H7 (cell line): ENCODE measurements at regions not wholly inside any gene's neighbourhood (a gene's known extent, or its start where the extent isn't known, plus 50 kb on each side); places are given as distances from the start of the nearest gene placed in this dataset.

Experiments
- DNase-seq: peaks from one replicate; pipeline ENCODE4 v3.0.0; 2012
- H3K27me3 ChIP-seq: 2 replicates; pipeline ENCODE4 v1.6.0; 2011; ENCODE audit warnings: mild to moderate bottlenecking, low read length; ENCODE audit not compliant: control insufficient read depth, insufficient read depth
- H3K36me3 ChIP-seq: replicated peaks from 2 replicates; pipeline ENCODE4 v1.5.1; 2011; ENCODE audit warnings: low read length; ENCODE audit not compliant: control insufficient read depth, insufficient read depth
- H3K4me3 ChIP-seq: 2 replicates; pipeline ENCODE4 v1.5.1; 2011; ENCODE audit warnings: low read depth, mild to moderate bottlenecking, control low read depth, low read length, moderate library complexity; ENCODE audit not compliant: insufficient read depth

- H3K27me3 ChIP-seq, result no peaks in the 10 kb centered on the region
- no peak for DNase-seq
- H3K4me3 ChIP-seq, result no peak overlapping the region
- no peaks in the 10 kb centered on the region for H3K36me3 ChIP-seq
Observed at GRCh38 chr15:62781081-62781497, 261.5 kb upstream of the TPM1 start.

GRCh38 chr15:62782071-62782841 lies 260.3 kb upstream of the TPM1 start:
- H3K36me3 ChIP-seq, result no peaks in the 10 kb centered on the region
- H3K4me3 ChIP-seq, result no peak overlapping the region
- DNase-seq, result peak; percentile 78
- no peaks in the 10 kb centered on the region for H3K27me3 ChIP-seq

- Histone ChIP-seq H3K4me3 (no peak overlapping the region), H3K36me3 (no peaks in the 10 kb centered on the region), H3K27me3 (no peaks in the 10 kb centered on the region)
- DNase-seq, result no peak
Observed at GRCh38 chr15:62782896-62783295, 259.7 kb upstream of the TPM1 start.

GRCh38 chr15:62783303-62783957 lies 259.1 kb upstream of the TPM1 start:
- no peak for DNase-seq
- no peak overlapping the region for H3K4me3 ChIP-seq

GRCh38 chr15:62785881-62786828 lies 256.4 kb upstream of the TPM1 start:
- Histone ChIP-seq H3K36me3 (no peaks in the 10 kb centered on the region), H3K27me3 (no peaks in the 10 kb centered on the region), H3K4me3 (no peak overlapping the region)
- DNase-seq, result no peak

More at GRCh38 chr15:62783303-62783957, 259.1 kb upstream of the TPM1 start:
- H3K27me3 ChIP-seq, result no peaks in the 10 kb centered on the region
- H3K36me3 ChIP-seq, result no peaks in the 10 kb centered on the region

- no peaks in the 10 kb centered on the region for H3K27me3 ChIP-seq
- no peak overlapping the region for H3K4me3 ChIP-seq
- no peak for DNase-seq
- no peaks in the 10 kb centered on the region for H3K36me3 ChIP-seq
Observed at GRCh38 chr15:62787401-62787800, 255.1 kb upstream of the TPM1 start.

GRCh38 chr15:62788224-62788623 lies 254.3 kb upstream of the TPM1 start:
- no peaks in the 10 kb centered on the region for H3K36me3 ChIP-seq
- DNase-seq, result no peak
- no peak overlapping the region for H3K4me3 ChIP-seq
- H3K27me3 ChIP-seq, result no peaks in the 10 kb centered on the region

GRCh38 chr15:62790546-62790945 lies 252.0 kb upstream of the TPM1 start:
- Histone ChIP-seq H3K4me3 (no peak overlapping the region), H3K36me3 (no peaks in the 10 kb centered on the region), H3K27me3 (no peaks in the 10 kb centered on the region)
- no peak for DNase-seq

- H3K4me3 ChIP-seq, result no peak overlapping the region
- H3K36me3 ChIP-seq, result no peaks in the 10 kb centered on the region
- no peaks in the 10 kb centered on the region for H3K27me3 ChIP-seq
- no peak for DNase-seq
Observed at GRCh38 chr15:62791694-62792093, 250.9 kb upstream of the TPM1 start.

GRCh38 chr15:62792986-62793751 lies 249.4 kb upstream of the TPM1 start:
- H3K36me3 ChIP-seq, result no peaks in the 10 kb centered on the region
- H3K4me3 ChIP-seq, result no peak overlapping the region
- no peak for DNase-seq
- no peaks in the 10 kb centered on the region for H3K27me3 ChIP-seq

- no peak overlapping the region for H3K4me3 ChIP-seq
- no peak for DNase-seq
- H3K27me3 ChIP-seq, result no peaks in the 10 kb centered on the region
- no peaks in the 10 kb centered on the region for H3K36me3 ChIP-seq
Observed at GRCh38 chr15:62793752-62794144, 248.8 kb upstream of the TPM1 start.

GRCh38 chr15:62795171-62795570 lies 247.4 kb upstream of the TPM1 start:
- Histone ChIP-seq H3K4me3 (no peak overlapping the region), H3K36me3 (no peaks in the 10 kb centered on the region), H3K27me3 (no peaks in the 10 kb centered on the region)
- no peak for DNase-seq

GRCh38 chr15:62795700-62796695 lies 246.5 kb upstream of the TPM1 start:
- DNase-seq, result no peak
- Histone ChIP-seq H3K4me3 (no peak overlapping the region), H3K36me3 (no peaks in the 10 kb centered on the region), H3K27me3 (no peaks in the 10 kb centered on the region)
